SK-N-SH treated with all-trans-retinoic acid at 6 μM for 48 hours (cell line): ENCODE measurements at regions not wholly inside any gene's neighbourhood (a gene's known extent, or its start where the extent isn't known, plus 50 kb on each side); places are given as distances from the start of the nearest gene placed in this dataset.

Source experiments
- ATAC-seq: fragments of 200-7000 bp; cut with Tn5 transposase; 3 replicates; pipeline ENCODE4 v1.9.1; 2020; ENCODE audit warnings: mild to moderate bottlenecking, moderate library complexity
- ARNTL ChIP-seq: fragments of 450-650 bp; formaldehyde crosslinking; IDR thresholded peaks from 2 replicates; pipeline ENCODE4 v1.5.0; 2020; ENCODE audit warnings: low read depth, mild to moderate bottlenecking, moderate library complexity, borderline replicate concordance
- BACH2 ChIP-seq: fragments of 250-450 bp; sonication (Bioruptor Pico); IDR thresholded peaks from 2 replicates; pipeline ENCODE4 v1.9.0; 2021; ENCODE audit warnings: mild to moderate bottlenecking, borderline replicate concordance
- CREB5 ChIP-seq: fragments of 250-450 bp; sonication (Bioruptor Pico); IDR thresholded peaks from 2 replicates; pipeline ENCODE4 v1.5.1; 2020; ENCODE audit warnings: low read depth, mild to moderate bottlenecking, moderate library complexity
- CSDC2 ChIP-seq: fragments of 250-450 bp; sonication (Bioruptor Pico); IDR thresholded peaks from 2 replicates; pipeline ENCODE4 v1.5.0; 2020; ENCODE audit warnings: mild to moderate bottlenecking, moderate library complexity
- CSRNP3 ChIP-seq: fragments of 250-450 bp; sonication (Bioruptor Pico); IDR thresholded peaks from 2 replicates; pipeline ENCODE4 v1.5.1; 2021; ENCODE audit warnings: mild to moderate bottlenecking, moderate library complexity
- GLIS3 ChIP-seq: fragments of 250-450 bp; sonication (Bioruptor Pico); IDR thresholded peaks from 2 replicates; pipeline ENCODE4 v1.5.0; 2020; ENCODE audit warnings: mild to moderate bottlenecking, moderate library complexity
- ISL1 ChIP-seq: fragments of 250-450 bp; sonication (Bioruptor Pico); IDR thresholded peaks from 2 replicates; pipeline ENCODE4 v2.1.2; 2022; ENCODE audit warnings: mild to moderate bottlenecking, moderate library complexity
- OSR1 ChIP-seq: fragments of 250-450 bp; sonication (Bioruptor Pico); IDR thresholded peaks from 2 replicates; pipeline ENCODE4 v1.8.0; 2022; ENCODE audit warnings: moderate library complexity, mild to moderate bottlenecking, inconsistent platforms
- PATZ1 ChIP-seq: fragments of 250-450 bp; sonication (Bioruptor Pico); IDR thresholded peaks from 2 replicates; pipeline ENCODE4 v1.8.0; 2020; ENCODE audit warnings: mild to moderate bottlenecking, moderate library complexity, borderline replicate concordance
- POU6F1 ChIP-seq: fragments of 250-450 bp; sonication (Bioruptor Pico); IDR thresholded peaks from 2 replicates; pipeline ENCODE4 v1.8.0; 2021; ENCODE audit warnings: low read depth, mild to moderate bottlenecking, moderate library complexity, borderline replicate concordance
- PPARA ChIP-seq: fragments of 250-450 bp; sonication (Bioruptor Pico); IDR thresholded peaks from 2 replicates; pipeline ENCODE4 v1.5.0; 2020; ENCODE audit warnings: mild to moderate bottlenecking, borderline replicate concordance
- RARB ChIP-seq: fragments of 250-450 bp; sonication (Bioruptor Pico); IDR thresholded peaks from 2 replicates; pipeline ENCODE4 v1.8.0; 2021; ENCODE audit warnings: mild to moderate bottlenecking, moderate library complexity
- SNAI2 ChIP-seq: fragments of 250-450 bp; sonication (Bioruptor Pico); IDR thresholded peaks from 2 replicates; pipeline ENCODE4 v1.5.0; 2020; ENCODE audit warnings: mild to moderate bottlenecking, moderate library complexity
- TCF4 ChIP-seq: fragments of 250-450 bp; sonication (Bioruptor Pico); IDR thresholded peaks from 2 replicates; pipeline ENCODE4 v1.8.0; 2021; ENCODE audit warnings: mild to moderate bottlenecking, moderate library complexity, borderline replicate concordance
- TOX ChIP-seq: fragments of 250-450 bp; sonication (Bioruptor Pico); IDR thresholded peaks from 2 replicates; pipeline ENCODE4 v1.8.0; 2021; ENCODE audit warnings: mild to moderate bottlenecking, moderate library complexity, borderline replicate concordance
- TSHZ2 ChIP-seq: fragments of 250-450 bp; sonication (Bioruptor Pico); IDR thresholded peaks from 2 replicates; pipeline ENCODE4 v1.5.0; 2020; ENCODE audit warnings: mild to moderate bottlenecking, moderate library complexity
- ZC3H10 ChIP-seq: fragments of 250-450 bp; sonication (Bioruptor Pico); IDR thresholded peaks from 2 replicates; pipeline ENCODE4 v1.5.1; 2021; ENCODE audit warnings: mild to moderate bottlenecking, moderate library complexity
- ZFP3 ChIP-seq: fragments of 250-450 bp; sonication (Bioruptor Pico); IDR thresholded peaks from 2 replicates; pipeline ENCODE4 v1.5.0; 2020; ENCODE audit warnings: mild to moderate bottlenecking, moderate library complexity
- ZFP30 ChIP-seq: fragments of 450-650 bp; formaldehyde crosslinking; IDR thresholded peaks from 2 replicates; pipeline ENCODE4 v1.5.0; 2022; ENCODE audit warnings: mild to moderate bottlenecking, moderate library complexity
- ZNF565 ChIP-seq: fragments of 450-650 bp; formaldehyde crosslinking; conservative IDR thresholded peaks from 2 replicates; pipeline ENCODE4 v1.5.0; 2020; ENCODE audit warnings: low read depth, mild to moderate bottlenecking, moderate library complexity
- ZNF70 ChIP-seq: fragments of 450-650 bp; formaldehyde crosslinking; IDR thresholded peaks from 2 replicates; pipeline ENCODE4 v1.5.0; 2020; ENCODE audit warnings: mild to moderate bottlenecking, moderate library complexity
- ZNF8 ChIP-seq: fragments of 450-650 bp; formaldehyde crosslinking; IDR thresholded peaks from 2 replicates; pipeline ENCODE4 v1.5.0; 2020; ENCODE audit warnings: mild to moderate bottlenecking, moderate library complexity

GRCh38 chr10:47076949-47077361 lies 165.7 kb downstream of the PTPN20 start:
- no peak for TF ChIP-seq TCF4 (CRISPR knock-in tag)
- no peak for TF ChIP-seq OSR1 (CRISPR knock-in tag)
- TF ChIP-seq CREB5, result no peak
- no peak for TF ChIP-seq BACH2 (CRISPR knock-in tag)
- TF ChIP-seq TSHZ2 (CRISPR knock-in tag), result no peak
- no peak for TF ChIP-seq ISL1
- no peak for TF ChIP-seq TOX (CRISPR knock-in tag)
- no peak for TF ChIP-seq ARNTL
- TF ChIP-seq ZC3H10 (CRISPR knock-in tag), result no peak
- no peak for TF ChIP-seq GLIS3
- TF ChIP-seq POU6F1 (CRISPR knock-in tag), result no peak
- TF ChIP-seq CSDC2 (CRISPR knock-in tag), result no peak
- no peak for TF ChIP-seq CSRNP3 (CRISPR knock-in tag)
- TF ChIP-seq ZFP30, result no peak
- no peak for TF ChIP-seq ZNF565 (CRISPR knock-in tag)
- TF ChIP-seq PATZ1 (CRISPR knock-in tag), result no peak
- ATAC-seq, result no peak

GRCh38 chr10:47077386-47077785 lies 166.2 kb downstream of the PTPN20 start:
- ATAC-seq, result no peak
- TF ChIP-seq ZNF8 (CRISPR knock-in tag) (no peak), SNAI2 (CRISPR knock-in tag) (no peak), RARB (no peak), PATZ1 (CRISPR knock-in tag) (no peak), ZFP30 (no peak), ISL1 (no peak), ARNTL (no peak), ZFP3 (CRISPR knock-in tag) (no peak), PPARA (no peak), CREB5 (no peak), CSDC2 (CRISPR knock-in tag) (no peak), OSR1 (CRISPR knock-in tag) (no peak), GLIS3 (no peak), CSRNP3 (CRISPR knock-in tag) (no peak), ZC3H10 (CRISPR knock-in tag) (no peak), ZNF565 (CRISPR knock-in tag) (no peak), TCF4 (CRISPR knock-in tag) (no peak), ZNF70 (CRISPR knock-in tag) (no peak), TSHZ2 (CRISPR knock-in tag) (no peak)
